A673 (cell line): ENCODE measurements at regions not wholly inside any gene's neighbourhood (a gene's known extent, or its start where the extent isn't known, plus 50 kb on each side); places are given as distances from the start of the nearest gene placed in this dataset.

Source experiments
- CTCF ChIP-seq: fragments of 300-800, 200-600 bp; sonication (generic); conservative IDR thresholded peaks from 2 replicates; pipeline ENCODE4 v1.5.1; 2017; ENCODE audit warnings: low read depth, mild to moderate bottlenecking, antibody characterized with exemption, low read length, moderate library complexity, mixed read lengths
- EZH2 ChIP-seq: fragments of 200-600 bp; sonication (generic); IDR thresholded peaks from 2 replicates; pipeline ENCODE4 v1.6.1; 2017; ENCODE audit warnings: borderline replicate concordance, low read depth, mild to moderate bottlenecking, mixed read lengths, antibody characterized with exemption, low read length; ENCODE audit not compliant: poor library complexity, severe bottlenecking

GRCh38 chr15:75785771-75786574, 57.3 kb upstream of the UBE2Q2 start:
- TF ChIP-seq CTCF (peak; percentile 61), EZH2 (no peak)
